ENCODE measurements at regions not wholly inside any gene's neighbourhood (a gene's known extent, or its start where the extent isn't known, plus 50 kb on each side); places are given as distances from the start of the nearest gene placed in this dataset.
"Not testable (repeated sequence)": the region's sequence is repeated elsewhere in the genome, so short reads cannot be mapped to it uniquely, and the experiment has no call there.

- DNase-seq (ENCODE audit: low read depth), result no peak
Observed at GRCh38 chr6:814378-815347, 121.7 kb upstream of the EXOC2 start.

GRCh38 chr6:811831-812230, 118.9 kb upstream of the EXOC2 start:
- no peak for DNase-seq (ENCODE audit: low read depth)

GRCh38 chr6:811191-811590, 118.3 kb upstream of the EXOC2 start:
- no peak for DNase-seq (ENCODE audit: low read depth)

GRCh38 chr6:804771-805170, 111.8 kb upstream of the EXOC2 start:
- DNase-seq (ENCODE audit: low read depth), result no peak

GRCh38 chr6:804317-804716, 111.4 kb upstream of the EXOC2 start:
- no peak for DNase-seq (ENCODE audit: low read depth)

GRCh38 chr6:803191-803977, 110.4 kb upstream of the EXOC2 start:
- no peak for DNase-seq (ENCODE audit: low read depth)

- DNase-seq (ENCODE audit: low read depth), result no peak
Observed at GRCh38 chr6:802701-803100, 109.8 kb upstream of the EXOC2 start.

- not testable (repeated sequence) for DNase-seq (ENCODE audit: low read depth)
Observed at GRCh38 chr6:802223-802622, 109.3 kb upstream of the EXOC2 start.

- no peak for DNase-seq (ENCODE audit: low read depth)
Observed at GRCh38 chr6:799769-800168, 106.8 kb upstream of the EXOC2 start.

- DNase-seq (ENCODE audit: low read depth), result peak; percentile 67
Observed at GRCh38 chr6:797479-798077, 104.6 kb upstream of the EXOC2 start.

- DNase-seq (ENCODE audit: low read depth), result no peak
Observed at GRCh38 chr6:795046-795685, 102.2 kb upstream of the EXOC2 start.

- DNase-seq (ENCODE audit: low read depth), result no peak
Observed at GRCh38 chr6:793261-793660, 100.3 kb upstream of the EXOC2 start.

- no peak for DNase-seq (ENCODE audit: low read depth)
Observed at GRCh38 chr6:792662-793061, 99.7 kb upstream of the EXOC2 start.

GRCh38 chr6:788058-788457, 95.1 kb upstream of the EXOC2 start:
- no peak for DNase-seq (ENCODE audit: low read depth)

- DNase-seq (ENCODE audit: low read depth), result peak; percentile 33
Observed at GRCh38 chr6:786946-787763, 94.2 kb upstream of the EXOC2 start.

- DNase-seq (ENCODE audit: low read depth), result no peak
Observed at GRCh38 chr6:783966-784735, 91.2 kb upstream of the EXOC2 start.

GRCh38 chr6:782141-782540, 89.2 kb upstream of the EXOC2 start:
- DNase-seq (ENCODE audit: low read depth), result no peak

GRCh38 chr6:781350-781961, 88.5 kb upstream of the EXOC2 start:
- no peak for DNase-seq (ENCODE audit: low read depth)

GRCh38 chr6:780706-781105, 87.8 kb upstream of the EXOC2 start:
- no peak for DNase-seq (ENCODE audit: low read depth)

- DNase-seq (ENCODE audit: low read depth), result no peak
Observed at GRCh38 chr6:776951-777350, 84.0 kb upstream of the EXOC2 start.
